ENCODE measurements at regions not wholly inside any gene's neighbourhood (a gene's known extent, or its start where the extent isn't known, plus 50 kb on each side); places are given as distances from the start of the nearest gene placed in this dataset.

GRCh38 chr12:124440841-124441381 lies 126.5 kb downstream of the NCOR2 start:
- no peak for DNase-seq

- DNase-seq: no peak
These were observed 127.3 kb downstream of the NCOR2 start for GRCh38 chr12:124440031-124440626.

DNA sequence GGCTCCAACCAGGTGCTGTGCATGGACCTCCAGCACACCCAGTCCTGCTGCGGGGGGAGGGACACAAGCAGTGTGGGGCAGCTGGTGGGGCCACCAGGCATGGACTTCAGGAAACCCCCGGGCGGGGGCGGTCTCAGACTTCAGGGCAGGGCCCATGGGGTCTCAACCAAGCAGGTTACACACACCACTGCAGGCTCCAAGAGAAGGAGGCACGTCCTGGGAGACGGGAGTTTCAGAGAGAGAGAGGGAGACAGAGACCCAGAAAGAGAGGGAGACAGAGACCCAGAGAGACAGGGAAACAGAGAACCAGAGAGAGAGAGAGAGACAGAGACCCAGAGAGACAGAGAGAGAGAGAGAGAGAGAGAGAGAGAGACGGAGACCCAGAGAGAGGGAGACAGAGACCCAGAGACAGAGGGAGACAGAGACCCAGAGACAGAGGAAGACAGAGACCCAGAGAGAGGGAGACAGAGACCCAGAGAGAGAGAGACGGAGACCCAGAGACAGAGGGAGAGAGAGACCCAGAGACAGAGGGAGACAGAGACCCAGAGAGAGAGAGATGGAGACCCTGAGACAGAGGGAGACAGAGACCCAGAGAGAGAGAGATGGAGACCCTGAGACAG lies 128.9 kb downstream of the NCOR2 start:
- DNase-seq: no peak

- no peak for DNase-seq
These were observed 129.6 kb downstream of the NCOR2 start for GRCh38 chr12:124437617-124438436.

GRCh38 chr12:124437121-124437520 lies 130.3 kb downstream of the NCOR2 start:
- no peak for DNase-seq

DNA sequence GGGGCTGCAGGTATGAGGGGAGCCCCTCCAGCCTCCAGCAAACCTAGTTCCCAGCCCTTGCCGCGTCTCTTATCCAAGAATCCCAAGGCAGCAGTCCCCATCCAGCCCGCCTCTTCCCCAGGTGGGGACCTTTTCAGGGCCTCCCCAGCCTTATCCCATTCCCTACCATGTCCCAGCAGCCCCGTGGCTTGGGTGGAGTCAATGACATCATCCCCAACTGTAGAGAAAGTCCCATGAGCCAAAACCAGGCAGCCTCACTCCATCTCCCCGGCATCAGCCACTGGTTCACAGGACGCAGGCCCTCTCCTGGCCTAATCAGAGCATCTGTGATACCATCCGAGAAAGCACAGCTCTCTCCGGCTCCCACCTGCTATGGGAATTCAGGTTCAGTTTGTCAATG lies 131.0 kb downstream of the NCOR2 start:
- DNase-seq: no peak

GRCh38 chr12:124435806-124436345 lies 131.5 kb downstream of the NCOR2 start:
- no peak for DNase-seq

DNA sequence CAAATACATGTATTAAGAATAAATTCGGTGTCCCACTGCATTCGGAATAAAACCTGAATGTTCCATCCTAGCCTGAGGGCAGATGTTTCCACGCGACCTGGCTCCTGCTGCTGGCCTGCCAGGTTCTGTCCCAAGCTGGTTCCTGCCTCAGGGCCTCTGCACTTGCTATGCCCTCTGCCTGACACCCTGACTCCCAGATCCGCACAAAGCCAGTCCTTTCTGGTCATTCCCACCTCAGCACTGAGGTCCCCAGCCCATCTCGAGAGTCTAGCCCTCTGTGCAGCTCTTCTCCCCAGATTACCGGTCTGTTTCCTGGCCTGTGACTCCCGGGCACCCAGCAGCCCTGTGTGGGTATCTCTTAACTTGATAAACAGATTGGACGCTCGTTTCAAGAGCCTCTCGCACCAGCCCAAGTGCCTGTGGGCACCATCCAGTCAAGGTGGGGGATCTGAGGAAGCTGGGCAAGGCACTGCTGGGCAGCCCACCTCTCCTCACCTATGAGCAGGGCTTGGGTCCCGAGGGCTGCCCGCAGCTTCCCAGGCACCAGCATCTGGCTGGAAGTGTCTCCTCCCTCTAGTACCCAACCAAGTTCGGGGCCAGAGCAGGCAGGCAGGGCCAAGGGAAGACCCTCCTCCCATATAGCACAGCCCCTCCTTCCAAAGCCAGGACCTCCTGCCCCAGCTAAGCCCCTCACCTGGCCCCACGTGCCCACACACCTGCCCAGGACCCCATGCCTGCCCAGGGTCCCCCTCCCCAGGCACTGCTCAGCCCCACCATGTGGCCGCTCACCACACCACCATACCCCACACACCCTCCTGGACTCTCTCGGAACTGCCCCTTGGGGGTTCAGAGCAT lies 132.2 kb downstream of the NCOR2 start:
- DNase-seq: no peak

GRCh38 chr12:124434354-124434753 lies 133.1 kb downstream of the NCOR2 start:
- DNase-seq: no peak

DNA sequence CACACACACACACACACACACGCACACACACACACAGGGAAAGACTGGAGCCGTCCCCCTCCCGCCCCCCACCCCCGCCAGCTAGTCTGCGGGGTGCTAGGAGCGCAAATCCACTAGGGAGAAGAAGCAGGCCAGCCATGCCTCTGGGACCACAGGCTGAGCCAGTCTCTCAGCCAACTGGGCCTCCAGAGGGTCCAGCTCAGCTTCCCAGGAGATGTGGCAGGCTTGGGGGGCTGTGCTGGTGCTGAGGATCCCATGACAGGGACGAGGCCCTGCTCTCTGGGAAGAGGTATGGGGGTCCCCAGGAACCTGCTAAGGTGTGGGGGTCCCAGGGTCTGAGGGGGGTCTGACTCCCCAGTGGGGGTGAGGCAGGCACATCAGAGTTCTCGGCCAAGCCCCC lies 133.5 kb downstream of the NCOR2 start:
- DNase-seq: no peak

GRCh38 chr12:124433147-124433874 lies 134.1 kb downstream of the NCOR2 start:
- DNase-seq: no peak

DNA sequence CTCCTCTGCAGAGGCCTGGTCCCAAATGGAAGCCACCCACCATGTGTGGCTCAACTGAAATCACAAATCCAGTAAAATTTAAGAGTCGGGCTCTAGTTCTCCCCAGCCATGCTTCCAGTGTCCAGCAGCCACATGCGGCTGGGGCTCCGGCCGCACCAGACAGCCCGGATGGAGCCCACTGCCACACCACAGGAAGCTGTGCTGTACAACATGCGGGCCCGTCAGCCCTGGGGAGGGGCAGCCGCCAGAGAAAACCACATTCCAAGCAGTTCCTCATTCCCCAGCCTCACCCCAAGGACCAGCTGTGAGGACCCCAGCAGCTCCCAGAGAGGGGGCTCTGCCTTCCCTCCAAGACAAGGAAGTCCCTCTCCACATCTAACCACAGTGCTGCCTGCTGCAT lies 135.0 kb downstream of the NCOR2 start:
- DNase-seq: no peak

DNA sequence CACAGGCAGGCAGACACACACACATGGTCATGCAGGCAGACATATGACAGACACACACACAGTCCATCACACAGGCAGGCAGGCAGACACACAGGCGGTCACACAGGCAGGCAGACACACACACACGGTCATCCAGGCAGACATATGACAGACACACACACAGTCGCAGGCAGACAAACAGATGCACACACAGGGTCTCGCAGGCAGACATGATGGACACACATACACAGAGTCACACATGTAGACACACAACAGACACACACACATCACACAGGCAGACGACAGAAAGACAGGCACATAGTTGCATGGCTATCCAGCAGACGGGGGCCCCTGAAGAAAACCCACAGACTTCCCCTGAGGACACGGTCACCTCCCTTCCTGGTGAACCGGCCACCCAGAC lies 135.4 kb downstream of the NCOR2 start:
- no peak for DNase-seq

DNA sequence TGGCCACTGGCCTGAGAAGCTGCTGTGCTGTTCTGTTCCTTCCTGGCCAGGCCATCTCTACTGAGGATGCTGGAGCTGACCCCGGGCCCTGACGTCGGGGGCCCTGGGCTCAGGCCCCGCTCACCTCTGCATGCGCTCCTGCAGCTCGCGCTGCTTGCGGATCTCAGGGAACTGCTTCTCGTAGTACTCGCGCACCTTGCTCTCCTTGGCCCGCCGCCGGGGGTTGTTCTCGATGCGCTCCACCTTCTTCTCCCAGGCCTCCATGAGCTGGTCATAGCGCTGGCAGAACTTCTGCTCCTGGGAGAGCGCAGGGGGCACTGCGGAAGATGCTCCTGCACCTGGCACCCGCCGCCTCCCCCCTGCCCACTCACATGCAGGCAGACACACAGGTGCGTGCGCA lies 135.6 kb downstream of the RFLNA start:
- no peak for DNase-seq

DNA sequence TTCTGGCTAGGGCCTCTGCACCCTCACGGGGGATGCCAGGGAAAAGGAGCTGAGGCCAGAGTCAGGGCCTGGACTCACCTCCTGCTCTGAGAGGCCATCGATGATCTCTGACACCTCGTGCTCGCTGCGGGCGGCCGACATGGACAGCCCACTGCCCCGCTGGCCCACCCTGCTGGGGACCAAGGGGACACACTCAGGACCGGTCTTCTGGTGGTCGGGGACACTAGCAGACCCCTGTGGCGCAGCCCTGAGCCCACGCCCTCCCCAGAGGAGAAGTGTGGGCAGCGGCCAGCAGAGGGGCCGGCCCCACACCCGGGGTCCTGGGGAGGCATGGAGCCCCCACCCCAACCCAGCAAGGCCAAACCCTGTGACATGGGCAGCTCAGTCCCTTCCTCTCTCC lies 134.6 kb downstream of the RFLNA start:
- DNase-seq: no peak

DNA sequence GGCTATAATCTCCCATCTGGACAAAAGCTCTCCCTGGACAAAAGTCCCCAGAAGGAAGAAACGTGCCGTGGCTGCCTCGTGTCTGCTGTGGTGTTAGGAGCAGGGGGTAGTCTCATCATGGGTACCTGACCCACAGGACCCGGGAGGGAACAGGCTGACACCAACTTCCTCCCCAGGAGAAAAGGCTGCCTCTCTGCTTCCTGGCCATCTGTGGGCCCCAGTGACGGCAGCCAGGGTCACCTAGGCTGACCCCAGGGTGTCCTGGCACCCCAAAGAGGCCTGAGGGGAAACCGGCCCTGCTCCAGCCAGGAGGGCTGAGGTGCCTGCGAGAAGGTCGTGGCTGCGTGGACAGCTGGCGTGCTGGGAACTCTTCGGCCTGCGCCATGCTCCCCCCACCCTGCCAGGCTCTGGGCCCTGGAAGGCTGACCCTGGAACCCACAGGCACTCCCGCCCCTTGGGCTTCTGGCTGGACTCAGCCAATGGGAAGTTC lies 133.9 kb downstream of the RFLNA start:
- DNase-seq: no peak

DNA sequence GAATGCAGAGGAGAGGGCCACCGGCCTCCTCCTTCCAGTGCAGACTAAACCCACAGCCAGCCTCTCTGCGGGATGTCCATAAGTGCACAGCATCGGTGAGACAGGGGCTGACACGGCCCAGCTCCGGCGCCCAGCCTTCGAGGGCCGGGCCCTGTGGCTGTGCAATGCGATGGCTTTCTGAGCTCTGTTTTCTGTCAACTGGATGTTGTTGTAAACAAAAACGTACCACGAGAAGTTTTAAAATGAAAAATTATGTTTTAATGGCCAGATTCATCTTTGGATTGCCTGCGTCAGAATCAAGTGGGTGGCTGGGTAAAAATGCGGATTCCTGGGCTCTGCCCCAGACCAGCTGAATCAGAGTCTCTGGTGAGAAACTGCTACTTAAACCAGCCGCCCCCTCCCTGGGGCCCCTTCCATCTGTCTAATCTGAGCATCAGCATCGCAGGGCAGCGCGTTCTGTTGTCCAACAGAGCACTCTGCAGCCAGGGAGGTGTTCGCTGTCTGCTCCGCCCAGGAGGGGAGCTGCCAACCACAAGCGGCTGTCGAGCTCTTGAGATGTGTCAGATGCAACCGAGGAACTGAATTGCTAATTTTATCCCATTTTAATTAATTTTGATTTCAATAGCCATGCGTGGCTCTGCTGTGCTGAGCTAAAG lies 133.4 kb downstream of the RFLNA start:
- no peak for DNase-seq

- DNase-seq: no peak
These were observed 132.0 kb downstream of the RFLNA start for GRCh38 chr12:124426594-124427555.

GRCh38 chr12:124425667-124426066 lies 130.8 kb downstream of the RFLNA start:
- DNase-seq: no peak

GRCh38 chr12:124424516-124424905 lies 129.6 kb downstream of the RFLNA start:
- no peak for DNase-seq
